Stimulated activated CD8-positive, alpha-beta memory T cell treated with anti-CD3 and anti-CD28 coated beads, Interleukin-15, amount 100 ng/mL, for 48 hours (primary cell): ENCODE measurements at regions not wholly inside any gene's neighbourhood (a gene's known extent, or its start where the extent isn't known, plus 50 kb on each side); places are given as distances from the start of the nearest gene placed in this dataset.

Experiments used
- DNase-seq, 2 donors: peaks; one replicate each; pipeline ENCODE4 v3.0.0-alpha.2; 2020; ENCODE audit warnings: low read depth in 2 of 2

- DNase-seq = no peak
Measured at GRCh38 chr13:91162180-91162579, 185.3 kb upstream of the MIR17HG start.

GRCh38 chr13:91162589-91162988, 184.9 kb upstream of the MIR17HG start:
- DNase-seq = no peak

- no peak for DNase-seq
Measured at GRCh38 chr13:91165758-91166157, 181.7 kb upstream of the MIR17HG start.

GRCh38 chr13:91166714-91167511, 180.6 kb upstream of the MIR17HG start:
- no peak for DNase-seq

GRCh38 chr13:91167706-91168385, 179.6 kb upstream of the MIR17HG start:
- no peak for DNase-seq

GRCh38 chr13:91168386-91168711, 179.1 kb upstream of the MIR17HG start:
- no peak for DNase-seq

GRCh38 chr13:91169321-91170050, 178.0 kb upstream of the MIR17HG start:
- DNase-seq = no peak

GRCh38 chr13:91172160-91172559, 175.3 kb upstream of the MIR17HG start:
- no peak for DNase-seq

- no peak for DNase-seq
Measured at GRCh38 chr13:91174886-91175501, 172.5 kb upstream of the MIR17HG start.

- no peak for DNase-seq
Measured at GRCh38 chr13:91178099-91178498, 169.4 kb upstream of the MIR17HG start.

GRCh38 chr13:91181892-91182291, 165.6 kb upstream of the MIR17HG start:
- no peak for DNase-seq

- no peak for DNase-seq
Measured at GRCh38 chr13:91184244-91184926, 163.1 kb upstream of the MIR17HG start.

- DNase-seq = no peak
Measured at GRCh38 chr13:91185294-91185863, 162.1 kb upstream of the MIR17HG start.

GRCh38 chr13:91187522-91187921, 160.0 kb upstream of the MIR17HG start:
- DNase-seq = no peak

- no peak for DNase-seq
Measured at GRCh38 chr13:91189506-91189905, 158.0 kb upstream of the MIR17HG start.

- DNase-seq = no peak
Measured at GRCh38 chr13:91193358-91193757, 154.1 kb upstream of the MIR17HG start.

GRCh38 chr13:91195789-91196188, 151.7 kb upstream of the MIR17HG start:
- no peak for DNase-seq

- DNase-seq = no peak
Measured at GRCh38 chr13:91196958-91197357, 150.5 kb upstream of the MIR17HG start.

- DNase-seq = no peak
Measured at GRCh38 chr13:91199866-91200265, 147.6 kb upstream of the MIR17HG start.

GRCh38 chr13:91200486-91200885, 147.0 kb upstream of the MIR17HG start:
- DNase-seq = no peak

GRCh38 chr13:91203430-91203829, 144.1 kb upstream of the MIR17HG start:
- no peak for DNase-seq
